Pancreas (tissue), 10 donors: ENCODE measurements at regions not wholly inside any gene's neighbourhood (a gene's known extent, or its start where the extent isn't known, plus 50 kb on each side); places are given as distances from the start of the nearest gene placed in this dataset.

ENCODE experiments used
- ATAC-seq, 4 donors: fragments of 200-7000 bp; cut with Tn5 transposase; one replicate each; pipeline versions ENCODE4 v1.8.0 to v1.9.1; 2020; ENCODE audit warnings: mild to moderate bottlenecking in 4 of 4, moderate library complexity in 4 of 4
- DNase-seq, 6 donors: peaks; one replicate each; pipeline ENCODE4 v3.0.0-alpha.2; 2020
- FAIRE-seq: peaks from 2 replicates; lab custom pipeline; 2012; peaks lifted over from hg19 to GRCh38; lab: Jason Lieb, UNC
- H3K27ac ChIP-seq, 4 donors: fragments of 200-600 bp; sonication (generic); 1 replicate in 3 of 4; 2 replicates in 1 of 4; pipeline versions ENCODE4 v1.5.0 to v1.8.0; 2020
- H3K27me3 ChIP-seq, 4 donors: fragments of 200-600 bp; one replicate each; pipeline ENCODE4 v1.8.0; 2021
- H3K36me3 ChIP-seq, 3 donors: fragments of 200-600 bp; sonication (generic) in 1 of 3; one replicate each; pipeline versions ENCODE4 v1.5.0 to v1.8.0; 2020 to 2021
- H3K4me1 ChIP-seq, 3 donors: fragments of 200-600 bp; one replicate each; pipeline ENCODE4 v1.8.0; 2021
- H3K4me3 ChIP-seq, 4 donors: fragments of 200-600 bp; sonication (generic) in 2 of 4; one replicate each; pipeline versions ENCODE4 v1.5.0 to v1.8.0; 2020 to 2021
- H3K9me3 ChIP-seq, 4 donors: fragments of 200-600 bp; one replicate each; pipeline ENCODE4 v1.8.0; 2021
- WGBS, 2 donors: extraction: QIAGEN DNeasy Blood & Tissue Kit; methylation state at CpG; one replicate each; pipeline ENCODE4 v1.1.7; 2013; 5-methylcytosine and 5-hydroxymethylcytosine counted together
- intact Hi-C, 3 donors: fragments of 100-400 bp; cut with DNase I; formaldehyde crosslinking; loops; one replicate each; pipeline versions ENCODE4 v1.11.1 to v1.14.2; 2022
- TF ChIP-seq, protein P1 (sequence below), 4 donors: fragments of 200-600 bp; sonication (generic) in 3 of 4; IDR thresholded peaks; one replicate each; pipeline versions ENCODE4 v1.5.0 to v1.8.0; 2021; ENCODE audit warnings: antibody characterized with exemption in 4 of 4
- donor health status: healthy with polysubstance abuse.
- donor health status: DM: no; HTN: no; CAD: no; lungs with moderate emphysema.
- donor health status: DM: no; HTN: no; CAD: no.
- donor health status: control.
- donor health status: control.
- donor health status: Bipolar disorder and iron deficiency.
- donor health status: DM: yes; HTN: yes; CAD: no.
- donor health status: DM: no; HTN: no; CAD: no.
- donor health status: DM: no; HTN: no; CAD: no.
- donor health status: DM: yes; HTN: yes; CAD: no.

DNA sequence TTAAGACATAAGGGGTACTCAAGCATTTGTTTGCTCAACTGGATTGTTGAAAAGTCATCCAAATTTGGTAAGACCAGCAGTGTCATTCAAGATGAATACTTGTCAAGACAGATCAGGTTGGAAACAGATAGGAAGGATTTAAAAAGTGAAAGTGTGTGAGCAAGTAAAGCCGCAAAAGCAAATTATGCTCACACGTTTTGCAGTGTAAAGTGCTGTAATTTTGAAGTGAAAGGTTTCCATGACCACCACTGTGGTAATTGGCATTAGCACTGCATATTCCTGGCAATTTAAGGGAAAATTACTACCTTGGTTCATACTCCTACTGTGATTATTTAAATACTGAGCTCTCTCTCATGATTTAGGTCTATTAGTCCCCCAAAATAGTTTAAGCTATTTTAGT is 704.1 kb upstream of the CCDC179 start:
- FAIRE-seq (no peak), ATAC-seq (no peak), DNase-seq (no peak)
- H3K27me3 ChIP-seq: no peaks in the 10 kb centered on the region
- H3K9me3 ChIP-seq: no peaks in the 10 kb centered on the region
- H3K4me1 ChIP-seq: no peaks in the 10 kb centered on the region
- H3K27ac ChIP-seq: no peak overlapping the region
- TF ChIP-seq, protein P1, sequence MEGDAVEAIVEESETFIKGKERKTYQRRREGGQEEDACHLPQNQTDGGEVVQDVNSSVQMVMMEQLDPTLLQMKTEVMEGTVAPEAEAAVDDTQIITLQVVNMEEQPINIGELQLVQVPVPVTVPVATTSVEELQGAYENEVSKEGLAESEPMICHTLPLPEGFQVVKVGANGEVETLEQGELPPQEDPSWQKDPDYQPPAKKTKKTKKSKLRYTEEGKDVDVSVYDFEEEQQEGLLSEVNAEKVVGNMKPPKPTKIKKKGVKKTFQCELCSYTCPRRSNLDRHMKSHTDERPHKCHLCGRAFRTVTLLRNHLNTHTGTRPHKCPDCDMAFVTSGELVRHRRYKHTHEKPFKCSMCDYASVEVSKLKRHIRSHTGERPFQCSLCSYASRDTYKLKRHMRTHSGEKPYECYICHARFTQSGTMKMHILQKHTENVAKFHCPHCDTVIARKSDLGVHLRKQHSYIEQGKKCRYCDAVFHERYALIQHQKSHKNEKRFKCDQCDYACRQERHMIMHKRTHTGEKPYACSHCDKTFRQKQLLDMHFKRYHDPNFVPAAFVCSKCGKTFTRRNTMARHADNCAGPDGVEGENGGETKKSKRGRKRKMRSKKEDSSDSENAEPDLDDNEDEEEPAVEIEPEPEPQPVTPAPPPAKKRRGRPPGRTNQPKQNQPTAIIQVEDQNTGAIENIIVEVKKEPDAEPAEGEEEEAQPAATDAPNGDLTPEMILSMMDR (IDR thresholded peaks at IDR 0.05): no peak
- H3K4me3 ChIP-seq: no peak overlapping the region
- WGBS, 2 donors: 85% methylated on average over 2 of the region's 2 CpGs
- intact Hi-C loops: no loop called here
- H3K36me3 ChIP-seq: no peaks in the 10 kb centered on the region

DNA sequence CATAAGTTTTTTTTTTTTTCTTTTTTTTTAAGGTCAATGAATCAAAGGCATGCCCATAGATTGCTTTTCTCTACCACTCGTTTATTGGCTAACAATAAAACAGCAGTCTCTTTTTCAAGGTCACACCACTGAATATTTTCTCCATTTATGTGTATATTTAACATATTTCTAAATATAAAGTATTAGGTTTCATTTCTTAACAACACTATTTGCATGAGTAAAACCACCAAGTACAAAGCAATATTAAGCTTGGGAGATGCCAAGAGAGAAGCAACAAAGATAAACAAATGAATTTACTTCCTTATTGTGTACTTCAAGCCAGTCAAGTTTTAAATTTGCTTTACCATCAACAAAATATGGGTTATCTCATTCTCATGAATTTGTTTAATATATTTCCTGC is 708.9 kb upstream of the CCDC179 start:
- Histone ChIP-seq H3K36me3 (no peaks in the 10 kb centered on the region), H3K4me1 (no peaks in the 10 kb centered on the region), H3K9me3 (no peaks in the 10 kb centered on the region), H3K4me3 (no peak overlapping the region), H3K27me3 (no peaks in the 10 kb centered on the region), H3K27ac (no peak overlapping the region)
- WGBS, 2 donors: 36 to 40% methylated on average over 1 of the region's 1 CpG
- FAIRE-seq: no peak
- TF ChIP-seq, protein P1 (IDR thresholded peaks at IDR 0.05): no peak
- ATAC-seq: no peak
- intact Hi-C loops: no loop called here
- DNase-seq: no peak

DNA sequence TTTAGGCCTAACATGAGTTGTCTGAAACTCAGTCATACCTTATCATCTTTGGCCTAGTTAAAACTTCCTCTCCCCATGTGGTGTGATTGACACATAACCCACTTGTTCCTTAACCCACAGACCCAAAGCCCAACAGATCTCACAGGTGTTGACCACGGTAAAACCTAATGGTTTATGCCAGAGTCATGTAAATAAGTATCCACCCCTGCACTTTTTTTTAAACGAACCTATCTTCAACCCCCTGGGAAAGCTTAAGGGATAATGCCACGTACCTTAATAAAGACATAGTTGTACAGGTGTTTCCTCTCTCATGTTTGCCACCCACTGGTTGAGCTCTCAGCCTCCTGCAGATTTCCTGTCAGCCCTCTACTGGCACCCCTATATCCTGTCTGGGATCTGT is 709.3 kb upstream of the CCDC179 start:
- Histone ChIP-seq H3K27me3 (no peaks in the 10 kb centered on the region), H3K36me3 (no peaks in the 10 kb centered on the region), H3K27ac (no peak overlapping the region), H3K9me3 (no peaks in the 10 kb centered on the region), H3K4me1 (no peaks in the 10 kb centered on the region), H3K4me3 (no peak overlapping the region)
- no peak for ATAC-seq
- no peak for FAIRE-seq
- no peak for DNase-seq
- intact Hi-C loops: no loop called here
- TF ChIP-seq, protein P1 (IDR thresholded peaks at IDR 0.05): no peak
- WGBS, 2 donors: 49 to 62% methylated on average over 3 of the region's 3 CpGs

DNA sequence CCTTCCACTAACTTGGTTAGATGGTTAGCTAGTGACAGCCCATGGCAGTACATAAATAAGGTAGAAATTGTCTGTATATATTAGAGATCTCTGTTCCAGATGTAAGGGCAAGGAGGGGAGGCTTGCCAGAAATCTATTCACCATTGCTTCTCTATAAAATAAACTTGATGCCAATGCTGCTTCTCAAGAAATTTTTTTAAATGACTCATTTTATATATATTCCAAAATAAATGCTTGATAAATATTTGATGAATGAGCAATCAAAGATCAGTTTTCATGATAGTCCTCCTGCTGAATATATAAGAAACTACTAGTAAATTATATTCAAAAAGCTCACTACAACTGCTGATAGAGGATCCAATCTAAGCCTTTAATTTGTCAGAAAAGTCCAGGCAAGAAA is 710.6 kb upstream of the CCDC179 start:
- Histone ChIP-seq H3K27me3 (no peaks in the 10 kb centered on the region), H3K4me1 (no peaks in the 10 kb centered on the region), H3K9me3 (no peaks in the 10 kb centered on the region), H3K27ac (no peak overlapping the region), H3K4me3 (no peak overlapping the region), H3K36me3 (no peaks in the 10 kb centered on the region)
- DNase-seq: no peak
- no peak for FAIRE-seq
- TF ChIP-seq, protein P1 (IDR thresholded peaks at IDR 0.05): no peak
- no peak for ATAC-seq
- intact Hi-C loops: no loop called here

DNA sequence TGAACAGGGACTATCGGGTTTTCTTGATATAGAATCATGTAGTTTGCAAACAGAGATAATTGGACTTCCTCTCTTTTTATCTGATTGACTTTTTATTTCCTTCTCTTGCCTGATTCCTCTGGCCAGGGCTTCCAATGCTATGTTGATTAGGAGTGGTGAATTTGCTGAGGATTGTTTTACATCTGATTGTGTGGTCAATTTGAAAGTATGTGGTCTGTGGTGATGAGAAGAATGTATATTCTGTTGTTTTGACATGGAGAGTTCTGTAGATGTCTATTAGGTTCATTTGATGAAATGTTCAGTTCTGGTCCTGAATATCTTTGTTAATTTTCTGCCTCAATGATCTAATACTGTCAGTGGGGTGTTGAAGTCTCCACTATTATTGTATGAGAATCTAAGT is 713.2 kb upstream of the CCDC179 start:
- no peaks in the 10 kb centered on the region for H3K4me1 ChIP-seq
- H3K36me3 ChIP-seq: no peaks in the 10 kb centered on the region
- intact Hi-C loops: no loop called here
- FAIRE-seq: no peak
- H3K27ac ChIP-seq: no peak overlapping the region
- no peak for ATAC-seq
- H3K9me3 ChIP-seq: no peaks in the 10 kb centered on the region
- DNase-seq: no peak
- WGBS, 2 donors: 47 to 56% methylated on average over 1 of the region's 1 CpG
- no peak overlapping the region for H3K4me3 ChIP-seq
- no peaks in the 10 kb centered on the region for H3K27me3 ChIP-seq
- TF ChIP-seq, protein P1 (IDR thresholded peaks at IDR 0.05): no peak
